HG02884 (cell line): ENCODE measurements at regions not wholly inside any gene's neighbourhood (a gene's known extent, or its start where the extent isn't known, plus 50 kb on each side); places are given as distances from the start of the nearest gene placed in this dataset.
"Not testable (repeated sequence)": the region's sequence is repeated elsewhere in the genome, so short reads cannot be mapped to it uniquely, and the experiment has no call there.

ENCODE experiments used
- ATAC-seq: cut with Tn5 transposase; IDR thresholded peaks from one replicate; pipeline ENCODE4 v1.9.1; 2021; ENCODE audit warnings: mild to moderate bottlenecking, moderate library complexity; ENCODE audit not compliant: unreplicated experiment

- ATAC-seq, result no peak
These were observed 325.0 kb downstream of the CBLN1 start for GRCh38 chr16:48956620-48957019.

GRCh38 chr16:48955837-48956236 is 325.8 kb downstream of the CBLN1 start:
- no peak for ATAC-seq

- not testable (repeated sequence) for ATAC-seq
These were observed 330.0 kb downstream of the CBLN1 start for GRCh38 chr16:48951621-48952125.

- ATAC-seq, result no peak
These were observed 331.5 kb downstream of the CBLN1 start for GRCh38 chr16:48950184-48950583.

- no peak for ATAC-seq
These were observed 332.0 kb downstream of the CBLN1 start for GRCh38 chr16:48949636-48950035.

- ATAC-seq, result no peak
These were observed 332.7 kb downstream of the CBLN1 start for GRCh38 chr16:48948911-48949310.

- no peak for ATAC-seq
These were observed 334.3 kb downstream of the CBLN1 start for GRCh38 chr16:48947371-48947713.

- no peak for ATAC-seq
These were observed 334.8 kb downstream of the CBLN1 start for GRCh38 chr16:48946686-48947370.

GRCh38 chr16:48942996-48943395 is 333.0 kb upstream of the N4BP1 start:
- ATAC-seq, result no peak

- no peak for ATAC-seq
These were observed 326.8 kb upstream of the N4BP1 start for GRCh38 chr16:48936811-48937210.

GRCh38 chr16:48932216-48932855 is 322.4 kb upstream of the N4BP1 start:
- ATAC-seq, result no peak

GRCh38 chr16:48930951-48931553 is 321.1 kb upstream of the N4BP1 start:
- no peak for ATAC-seq

- ATAC-seq, result no peak
These were observed 309.8 kb upstream of the N4BP1 start for GRCh38 chr16:48919791-48920190.

- ATAC-seq, result no peak
These were observed 308.7 kb upstream of the N4BP1 start for GRCh38 chr16:48918520-48919258.

GRCh38 chr16:48916566-48916965 is 306.6 kb upstream of the N4BP1 start:
- ATAC-seq, result no peak

- no peak for ATAC-seq
These were observed 304.1 kb upstream of the N4BP1 start for GRCh38 chr16:48914070-48914469.

GRCh38 chr16:48913384-48913783 is 303.4 kb upstream of the N4BP1 start:
- ATAC-seq, result no peak

- ATAC-seq, result no peak
These were observed 302.4 kb upstream of the N4BP1 start for GRCh38 chr16:48912360-48912759.

GRCh38 chr16:48911700-48912099 is 301.7 kb upstream of the N4BP1 start:
- no peak for ATAC-seq

- ATAC-seq, result no peak
These were observed 300.2 kb upstream of the N4BP1 start for GRCh38 chr16:48910214-48910613.

GRCh38 chr16:48909231-48909630 is 299.3 kb upstream of the N4BP1 start:
- ATAC-seq, result no peak
